Tibial artery (tissue), 4 donors: ENCODE measurements at regions not wholly inside any gene's neighbourhood (a gene's known extent, or its start where the extent isn't known, plus 50 kb on each side); places are given as distances from the start of the nearest gene placed in this dataset.
A peak's percentile ranks its signal among the peaks of the same experiment; 100 is the strongest.

Experiments
- DNase-seq, 2 donors: peaks; one replicate each; pipeline ENCODE4 v3.0.0-alpha.2; 2019
- H3K27ac ChIP-seq, 2 donors: fragments of 200-600 bp; sonication (generic) in 1 of 2; 1 replicate in 1 of 2; 2 replicates in 1 of 2; pipeline ENCODE4 v1.5.1; 2018 to 2019; ENCODE audit warnings: mild to moderate bottlenecking in 1 of 2
- H3K27me3 ChIP-seq, 2 donors: fragments of 200-600 bp; sonication (generic) in 1 of 2; one replicate each; pipeline versions ENCODE4 v1.5.1 to v1.6.0; 2016 to 2019
- H3K36me3 ChIP-seq, 3 donors: fragments of 200-600 bp; sonication (generic) in 2 of 3; one replicate each; pipeline ENCODE4 v1.5.1; 2016 to 2019; ENCODE audit warnings: mild to moderate bottlenecking in 2 of 3
- H3K4me1 ChIP-seq, 4 donors: fragments of 200-600 bp; sonication (generic) in 2 of 4; 1 replicate in 3 of 4; 2 replicates in 1 of 4; pipeline ENCODE4 v1.5.1; 2016 to 2019
- H3K4me3 ChIP-seq, 2 donors: fragments of 200-600 bp; sonication (generic) in 1 of 2; 1 replicate in 1 of 2; 2 replicates in 1 of 2; pipeline ENCODE4 v1.5.1; 2018 to 2019; ENCODE audit warnings: mild to moderate bottlenecking in 2 of 2
- H3K9me3 ChIP-seq, 3 donors: fragments of 200-600 bp; sonication (generic) in 1 of 3; one replicate each; pipeline ENCODE4 v1.5.1; 2016 to 2019
- CTCF ChIP-seq, 2 experiments: fragments of 200-600 bp in 1 of 2; fragments of 450-650 bp in 1 of 2; IDR thresholded peaks; one replicate each; pipeline ENCODE4 v1.5.1; 2017 to 2019; ENCODE audit warnings: antibody characterized with exemption in 2 of 2, mild to moderate bottlenecking in 1 of 2, moderate library complexity in 1 of 2
- intact Hi-C: fragments of 100-400 bp; cut with DNase I; formaldehyde crosslinking; loops from one replicate; pipeline ENCODE4 v1.15.0; 2023; ENCODE audit warnings: low total_unique reads

GRCh38 chr2:103921161-103921560, 932.8 kb upstream of the POU3F3 start:
- intact Hi-C loops = no loop called here
- H3K27ac ChIP-seq = no peak overlapping the region

GRCh38 chr2:103942199-103942598, 911.7 kb upstream of the POU3F3 start:
- no peak for DNase-seq
- H3K27ac ChIP-seq = no peak overlapping the region
- H3K4me3 ChIP-seq = no peak overlapping the region
- TF ChIP-seq CTCF (IDR thresholded peaks at IDR 0.05) = no peak
- H3K27me3 ChIP-seq = no peaks in the 10 kb centered on the region
- peaks cover 0 to 15% (median 10%) of the 10 kb centered on the region in 3 donors for H3K9me3 ChIP-seq
- intact Hi-C loops = no loop called here
- no peaks in the 10 kb centered on the region for H3K36me3 ChIP-seq
- no peaks in the 10 kb centered on the region for H3K4me1 ChIP-seq

More at GRCh38 chr2:103921161-103921560, 932.8 kb upstream of the POU3F3 start:
- Histone ChIP-seq H3K36me3 (no peaks in the 10 kb centered on the region), H3K27me3 (no peaks in the 10 kb centered on the region), H3K9me3 (no peaks in the 10 kb centered on the region), H3K4me3 (no peak overlapping the region), H3K4me1 (no peaks in the 10 kb centered on the region)
- TF ChIP-seq CTCF (IDR thresholded peaks at IDR 0.05) = no peak
- DNase-seq = no peak

- Histone ChIP-seq H3K9me3 (peaks cover 0 to 14% (median 10%) of the 10 kb centered on the region in 3 donors), H3K27ac (no peak overlapping the region), H3K36me3 (no peaks in the 10 kb centered on the region), H3K4me3 (no peak overlapping the region), H3K4me1 (no peaks in the 10 kb centered on the region), H3K27me3 (no peaks in the 10 kb centered on the region)
- intact Hi-C loops = no loop called here
- no peak for TF ChIP-seq CTCF (IDR thresholded peaks at IDR 0.05)
- no peak for DNase-seq
Measured at GRCh38 chr2:103945083-103945482, 908.8 kb upstream of the POU3F3 start.

- H3K27me3 ChIP-seq = no peaks in the 10 kb centered on the region
- H3K9me3 ChIP-seq = no peaks in the 10 kb centered on the region
- peak in 1 of 2 experiments; percentile 11 for TF ChIP-seq CTCF (IDR thresholded peaks at IDR 0.05)
- H3K36me3 ChIP-seq = no peaks in the 10 kb centered on the region
- H3K4me3 ChIP-seq = no peak overlapping the region
- intact Hi-C loops = no loop called here
- H3K27ac ChIP-seq = no peak overlapping the region
- no peaks in the 10 kb centered on the region for H3K4me1 ChIP-seq
- no peak for DNase-seq
Measured at GRCh38 chr2:103959174-103960128, 894.5 kb upstream of the POU3F3 start.

- TF ChIP-seq CTCF (IDR thresholded peaks at IDR 0.05) = no peak
- no peak overlapping the region for H3K4me3 ChIP-seq
- H3K9me3 ChIP-seq = no peaks in the 10 kb centered on the region
- no peaks in the 10 kb centered on the region for H3K27me3 ChIP-seq
- no peaks in the 10 kb centered on the region for H3K36me3 ChIP-seq
- no peak overlapping the region for H3K27ac ChIP-seq
- no peaks in the 10 kb centered on the region for H3K4me1 ChIP-seq
- intact Hi-C loops = no loop called here
- DNase-seq = no peak
Measured at GRCh38 chr2:103960129-103960513, 893.8 kb upstream of the POU3F3 start.
